A549 (cell line): ENCODE measurements at regions not wholly inside any gene's neighbourhood (a gene's known extent, or its start where the extent isn't known, plus 50 kb on each side); places are given as distances from the start of the nearest gene placed in this dataset.

ENCODE experiments used
- ATAC-seq, 2 experiments: fragments of 200-7000 bp in 1 of 2; fragments of >200 bp in 1 of 2; cut with Nextera tagmentation in 1 of 2; cut with Tn5 transposase in 1 of 2; 3 replicates each; pipeline versions ENCODE4 v1.8.0 to v1.9.1; 2018 to 2020; ENCODE audit warnings: mild to moderate bottlenecking in 1 of 2, moderate library complexity in 1 of 2
- CTCF ChIA-PET: fragments of 300-600 bp; sonication (Branson Sonifier 250); formaldehyde crosslinking; extraction: SDS; loops from one replicate; lab custom pipeline; 2021; ENCODE audit warnings: antibody characterized with exemption, inconsistent platforms; lab: Yijun Ruan, JAX
- POLR2A ChIA-PET: fragments of 350-600 bp; formaldehyde crosslinking; extraction: SDS; loops from one replicate; lab custom pipeline; 2021; ENCODE audit warnings: antibody characterized with exemption, inconsistent platforms; lab: Yijun Ruan, JAX
- DNase-seq, 2 experiments: peaks; one replicate each; pipeline versions ENCODE4 v3.0.0 to v3.0.0-alpha.2; 2011 to 2016; ENCODE audit warnings: low read depth in 1 of 2, low spot score in 1 of 2
- FAIRE-seq: peaks from 2 replicates; lab custom pipeline; 2011; peaks lifted over from hg19 to GRCh38; lab: Jason Lieb, UNC
- H3K27ac ChIP-seq, 2 experiments: fragments of >200 bp; sonication (Bioruptor Twin); formaldehyde crosslinking; 3 replicates each; pipeline ENCODE4 v1.5.1; 2016 to 2017
- H3K4me1 ChIP-seq: fragments of >200 bp; sonication (Bioruptor Twin); formaldehyde crosslinking; 3 replicates; pipeline ENCODE4 v1.6.1; 2016
- H3K4me2 ChIP-seq: fragments of >200 bp; sonication (Bioruptor Twin); formaldehyde crosslinking; 3 replicates; pipeline ENCODE4 v1.6.1; 2016
- H3K4me3 ChIP-seq: fragments of >200 bp; sonication (Bioruptor Twin); formaldehyde crosslinking; 3 replicates; pipeline ENCODE4 v1.5.1; 2016
- H3K9me3 ChIP-seq: fragments of >200 bp; sonication (Bioruptor Twin); formaldehyde crosslinking; 3 replicates; pipeline ENCODE4 v1.6.1; 2016
- CBX8 ChIP-seq: fragments of 200-600 bp; sonication (generic); IDR thresholded peaks from 2 replicates; pipeline ENCODE4 v1.6.1; 2016
- CHD2 ChIP-seq: fragments of 150-350 bp; IDR thresholded peaks from 2 replicates; pipeline ENCODE4 v1.6.1; 2014; ENCODE audit warnings: low read length; ENCODE audit not compliant: partially characterized antibody
- EHMT2 ChIP-seq: fragments of 200-600 bp; sonication (generic); IDR thresholded peaks from 2 replicates; pipeline ENCODE4 v1.6.1; 2016; ENCODE audit warnings: antibody characterized with exemption, low read depth, mild to moderate bottlenecking, moderate library complexity
- ELK1 ChIP-seq: fragments of 150-350 bp; IDR thresholded peaks from 2 replicates; pipeline ENCODE4 v1.6.1; 2014; ENCODE audit warnings: low read depth, mild to moderate bottlenecking, low read length
- EP300 ChIP-seq, 2 experiments: fragments of >200 bp; sonication (Bioruptor Twin); formaldehyde crosslinking; IDR thresholded peaks; 2 replicates in 1 of 2; 3 replicates in 1 of 2; pipeline ENCODE4 v1.6.1; 2016 to 2017
- HES2 ChIP-seq: fragments of >200 bp; sonication (Bioruptor Twin); formaldehyde crosslinking; IDR thresholded peaks from 2 replicates; pipeline ENCODE4 v1.6.1; 2016
- HEYL ChIP-seq: fragments of 250-450 bp; sonication (Bioruptor Pico); IDR thresholded peaks from 2 replicates; pipeline ENCODE4 v1.8.0; 2021; ENCODE audit warnings: mild to moderate bottlenecking, moderate library complexity
- HMGXB4 ChIP-seq: fragments of 250-450 bp; sonication (Bioruptor Pico); IDR thresholded peaks from 2 replicates; pipeline ENCODE4 v1.5.0; 2021; ENCODE audit warnings: mild to moderate bottlenecking, moderate library complexity, borderline replicate concordance
- HOXB13 ChIP-seq: fragments of 250-450 bp; sonication (Bioruptor Pico); IDR thresholded peaks from 2 replicates; pipeline ENCODE4 v1.5.0; 2020; ENCODE audit warnings: low read depth, mild to moderate bottlenecking, moderate library complexity
- KDM1A ChIP-seq: fragments of 200-600 bp; sonication (generic); IDR thresholded peaks from 2 replicates; pipeline ENCODE4 v1.6.1; 2016; ENCODE audit warnings: low read depth, mild to moderate bottlenecking
- KDM5A ChIP-seq: fragments of 200-600 bp; sonication (generic); IDR thresholded peaks from 2 replicates; pipeline ENCODE4 v1.6.1; 2016; ENCODE audit warnings: antibody characterized with exemption, mild to moderate bottlenecking
- MAX ChIP-seq: IDR thresholded peaks from 2 replicates; pipeline ENCODE4 v1.6.1; 2012
- MYC ChIP-seq: IDR thresholded peaks from 2 replicates; pipeline ENCODE4 v1.6.1; 2012; ENCODE audit warnings: mild to moderate bottlenecking, inconsistent platforms, low read length, improper control_type of control experiment, borderline replicate concordance
- NFE2L2 ChIP-seq: fragments of 150-350 bp; conservative IDR thresholded peaks from 2 replicates; pipeline ENCODE4 v1.6.1; 2014; ENCODE audit warnings: low read length
- POLR2A ChIP-seq: IDR thresholded peaks from 2 replicates; pipeline ENCODE4 v1.6.1; 2012; ENCODE audit warnings: mild to moderate bottlenecking, low read length
- POLR2AphosphoS2 ChIP-seq: conservative IDR thresholded peaks from 2 replicates; pipeline ENCODE4 v1.6.1; 2012; ENCODE audit warnings: low read length, improper control_type of control experiment, inconsistent platforms
- RCOR1 ChIP-seq: fragments of 150-350 bp; IDR thresholded peaks from 2 replicates; pipeline ENCODE4 v1.6.1; 2014; ENCODE audit warnings: antibody characterized with exemption, low read length, low read depth
- SMC3 ChIP-seq: fragments of >200 bp; sonication (Bioruptor Twin); formaldehyde crosslinking; IDR thresholded peaks from 3 replicates; pipeline ENCODE4 v1.6.1; 2018; ENCODE audit warnings: inconsistent platforms
- SREBF2 ChIP-seq: fragments of 450-650 bp; IDR thresholded peaks from 2 replicates; pipeline ENCODE4 v1.6.1; 2014; ENCODE audit warnings: mild to moderate bottlenecking, moderate library complexity
- ZC3H11A ChIP-seq: fragments of 450-650 bp; IDR thresholded peaks from 2 replicates; pipeline ENCODE4 v1.6.1; 2014; ENCODE audit warnings: antibody characterized with exemption, mild to moderate bottlenecking
- WGBS: methylation state at CpG from one replicate; pipeline ENCODE4 v1.1.6; 2017; ENCODE audit errors: missing lambda C conversion rate; 5-methylcytosine and 5-hydroxymethylcytosine counted together
- TF ChIP-seq, protein P1 (sequence below): fragments of >200 bp; sonication (Bioruptor Twin); formaldehyde crosslinking; IDR thresholded peaks from 3 replicates; pipeline ENCODE4 v1.6.1; 2016
- TF ChIP-seq, protein P2 (sequence below): fragments of 200-600 bp; sonication (generic); IDR thresholded peaks from 2 replicates; pipeline ENCODE4 v1.6.1; 2016; ENCODE audit warnings: antibody characterized with exemption, mild to moderate bottlenecking, moderate library complexity
- TF ChIP-seq, protein P3 (sequence below): fragments of >200 bp; sonication (Bioruptor Twin); formaldehyde crosslinking; IDR thresholded peaks from 3 replicates; pipeline ENCODE4 v1.5.1; 2016

- 66% methylated on average over 4 of the region's 4 CpGs for WGBS
- FAIRE-seq (no peak), ATAC-seq (no peak), DNase-seq (peak in 1 of 2 experiments; percentile 5)
- ChIA-PET POLR2A (no interaction called here), CTCF (no interaction called here)
- H3K4me2 ChIP-seq = no peak overlapping the region
- H3K4me1 ChIP-seq = peaks cover 18% of the 10 kb centered on the region
- no peaks in the 10 kb centered on the region for H3K9me3 ChIP-seq
- H3K27ac ChIP-seq = no peak overlapping the region
- no peak for TF ChIP-seq EP300 (IDR thresholded peaks at IDR 0.05)
- TF ChIP-seq MAX = no peak
- TF ChIP-seq NFE2L2 = no peak
- no peak for TF ChIP-seq RCOR1
- TF ChIP-seq, protein P1, sequence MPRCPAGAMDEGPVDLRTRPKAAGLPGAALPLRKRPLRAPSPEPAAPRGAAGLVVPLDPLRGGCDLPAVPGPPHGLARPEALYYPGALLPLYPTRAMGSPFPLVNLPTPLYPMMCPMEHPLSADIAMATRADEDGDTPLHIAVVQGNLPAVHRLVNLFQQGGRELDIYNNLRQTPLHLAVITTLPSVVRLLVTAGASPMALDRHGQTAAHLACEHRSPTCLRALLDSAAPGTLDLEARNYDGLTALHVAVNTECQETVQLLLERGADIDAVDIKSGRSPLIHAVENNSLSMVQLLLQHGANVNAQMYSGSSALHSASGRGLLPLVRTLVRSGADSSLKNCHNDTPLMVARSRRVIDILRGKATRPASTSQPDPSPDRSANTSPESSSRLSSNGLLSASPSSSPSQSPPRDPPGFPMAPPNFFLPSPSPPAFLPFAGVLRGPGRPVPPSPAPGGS = no peak
- TF ChIP-seq HES2 = no peak
- no peak for TF ChIP-seq MYC
- no peak for TF ChIP-seq EHMT2
- TF ChIP-seq, protein P2, sequence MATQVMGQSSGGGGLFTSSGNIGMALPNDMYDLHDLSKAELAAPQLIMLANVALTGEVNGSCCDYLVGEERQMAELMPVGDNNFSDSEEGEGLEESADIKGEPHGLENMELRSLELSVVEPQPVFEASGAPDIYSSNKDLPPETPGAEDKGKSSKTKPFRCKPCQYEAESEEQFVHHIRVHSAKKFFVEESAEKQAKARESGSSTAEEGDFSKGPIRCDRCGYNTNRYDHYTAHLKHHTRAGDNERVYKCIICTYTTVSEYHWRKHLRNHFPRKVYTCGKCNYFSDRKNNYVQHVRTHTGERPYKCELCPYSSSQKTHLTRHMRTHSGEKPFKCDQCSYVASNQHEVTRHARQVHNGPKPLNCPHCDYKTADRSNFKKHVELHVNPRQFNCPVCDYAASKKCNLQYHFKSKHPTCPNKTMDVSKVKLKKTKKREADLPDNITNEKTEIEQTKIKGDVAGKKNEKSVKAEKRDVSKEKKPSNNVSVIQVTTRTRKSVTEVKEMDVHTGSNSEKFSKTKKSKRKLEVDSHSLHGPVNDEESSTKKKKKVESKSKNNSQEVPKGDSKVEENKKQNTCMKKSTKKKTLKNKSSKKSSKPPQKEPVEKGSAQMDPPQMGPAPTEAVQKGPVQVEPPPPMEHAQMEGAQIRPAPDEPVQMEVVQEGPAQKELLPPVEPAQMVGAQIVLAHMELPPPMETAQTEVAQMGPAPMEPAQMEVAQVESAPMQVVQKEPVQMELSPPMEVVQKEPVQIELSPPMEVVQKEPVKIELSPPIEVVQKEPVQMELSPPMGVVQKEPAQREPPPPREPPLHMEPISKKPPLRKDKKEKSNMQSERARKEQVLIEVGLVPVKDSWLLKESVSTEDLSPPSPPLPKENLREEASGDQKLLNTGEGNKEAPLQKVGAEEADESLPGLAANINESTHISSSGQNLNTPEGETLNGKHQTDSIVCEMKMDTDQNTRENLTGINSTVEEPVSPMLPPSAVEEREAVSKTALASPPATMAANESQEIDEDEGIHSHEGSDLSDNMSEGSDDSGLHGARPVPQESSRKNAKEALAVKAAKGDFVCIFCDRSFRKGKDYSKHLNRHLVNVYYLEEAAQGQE = no peak
- no peak for TF ChIP-seq ZC3H11A
- TF ChIP-seq POLR2A = no peak
- TF ChIP-seq POLR2AphosphoS2 = no peak
- no peak for TF ChIP-seq HOXB13 (CRISPR knock-in tag)
- TF ChIP-seq KDM5A = no peak
- no peak for TF ChIP-seq SMC3
- no peak overlapping the region for H3K4me3 ChIP-seq
These were observed 101.2 kb upstream of the KLF3 start for GRCh38 chr4:38562751-38563198.

DNA sequence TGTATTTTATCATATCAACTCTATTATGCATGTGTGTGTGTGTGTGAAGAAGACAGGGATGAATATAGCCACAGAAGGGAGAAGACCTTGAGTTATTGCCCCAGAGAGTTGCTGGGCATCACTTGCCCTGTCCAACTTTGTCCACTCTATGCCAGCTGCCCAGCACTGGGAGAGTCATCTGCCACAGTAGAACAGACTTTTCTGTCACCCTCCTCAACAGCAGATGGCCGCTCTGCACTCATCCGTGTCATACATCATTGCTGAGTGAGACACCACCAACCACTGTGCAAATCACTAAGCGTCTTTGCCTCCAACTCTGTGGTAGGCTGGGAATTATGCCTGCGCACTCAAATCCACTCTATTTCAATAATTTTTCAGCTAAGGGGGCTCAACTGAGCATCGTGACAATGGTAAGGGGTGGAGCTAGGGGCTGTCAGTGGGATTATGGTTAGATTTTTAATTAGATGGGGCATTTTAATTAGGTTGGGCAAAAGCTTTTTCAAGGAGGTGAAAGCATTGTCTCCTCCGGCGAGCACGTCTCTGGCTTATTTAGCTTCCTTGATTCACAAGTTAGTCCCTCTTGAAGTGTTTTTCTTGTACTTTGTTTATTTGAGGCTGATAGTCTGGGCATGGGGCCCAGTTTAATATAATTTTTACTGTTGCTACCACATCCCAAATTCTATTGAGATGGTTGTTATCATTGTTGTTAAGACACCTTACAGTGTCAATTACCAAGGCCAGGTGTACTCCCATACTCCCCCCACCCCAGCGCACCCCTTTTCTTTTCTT lies 100.1 kb upstream of the KLF3 start:
- ATAC-seq (no peak), DNase-seq (no peak), FAIRE-seq (no peak)
- H3K4me3 ChIP-seq = no peak overlapping the region
- H3K4me2 ChIP-seq = no peak overlapping the region
- H3K4me1 ChIP-seq = peaks cover 18% of the 10 kb centered on the region
- CTCF ChIA-PET = no interaction called here
- H3K9me3 ChIP-seq = no peaks in the 10 kb centered on the region
- TF ChIP-seq CHD2 (no peak), HEYL (no peak), ELK1 (no peak), KDM1A (no peak), SREBF2 (no peak), CBX8 (no peak), HMGXB4 (CRISPR knock-in tag) (no peak)
- TF ChIP-seq, protein P3, sequence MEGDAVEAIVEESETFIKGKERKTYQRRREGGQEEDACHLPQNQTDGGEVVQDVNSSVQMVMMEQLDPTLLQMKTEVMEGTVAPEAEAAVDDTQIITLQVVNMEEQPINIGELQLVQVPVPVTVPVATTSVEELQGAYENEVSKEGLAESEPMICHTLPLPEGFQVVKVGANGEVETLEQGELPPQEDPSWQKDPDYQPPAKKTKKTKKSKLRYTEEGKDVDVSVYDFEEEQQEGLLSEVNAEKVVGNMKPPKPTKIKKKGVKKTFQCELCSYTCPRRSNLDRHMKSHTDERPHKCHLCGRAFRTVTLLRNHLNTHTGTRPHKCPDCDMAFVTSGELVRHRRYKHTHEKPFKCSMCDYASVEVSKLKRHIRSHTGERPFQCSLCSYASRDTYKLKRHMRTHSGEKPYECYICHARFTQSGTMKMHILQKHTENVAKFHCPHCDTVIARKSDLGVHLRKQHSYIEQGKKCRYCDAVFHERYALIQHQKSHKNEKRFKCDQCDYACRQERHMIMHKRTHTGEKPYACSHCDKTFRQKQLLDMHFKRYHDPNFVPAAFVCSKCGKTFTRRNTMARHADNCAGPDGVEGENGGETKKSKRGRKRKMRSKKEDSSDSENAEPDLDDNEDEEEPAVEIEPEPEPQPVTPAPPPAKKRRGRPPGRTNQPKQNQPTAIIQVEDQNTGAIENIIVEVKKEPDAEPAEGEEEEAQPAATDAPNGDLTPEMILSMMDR = no peak
- TF ChIP-seq, all 56 proteins: peak for 0
- POLR2A ChIA-PET = no interaction called here
- H3K27ac ChIP-seq = no peak overlapping the region
- 86% methylated on average over 9 of the region's 9 CpGs for WGBS
